Amniotic stem cell (primary cell): ENCODE measurements at regions not wholly inside any gene's neighbourhood (a gene's known extent, or its start where the extent isn't known, plus 50 kb on each side); places are given as distances from the start of the nearest gene placed in this dataset.

Source experiments
- DNase-seq: peaks from one replicate; lab custom pipeline; 2025; lab: John Stamatoyannopoulos, UW

DNA sequence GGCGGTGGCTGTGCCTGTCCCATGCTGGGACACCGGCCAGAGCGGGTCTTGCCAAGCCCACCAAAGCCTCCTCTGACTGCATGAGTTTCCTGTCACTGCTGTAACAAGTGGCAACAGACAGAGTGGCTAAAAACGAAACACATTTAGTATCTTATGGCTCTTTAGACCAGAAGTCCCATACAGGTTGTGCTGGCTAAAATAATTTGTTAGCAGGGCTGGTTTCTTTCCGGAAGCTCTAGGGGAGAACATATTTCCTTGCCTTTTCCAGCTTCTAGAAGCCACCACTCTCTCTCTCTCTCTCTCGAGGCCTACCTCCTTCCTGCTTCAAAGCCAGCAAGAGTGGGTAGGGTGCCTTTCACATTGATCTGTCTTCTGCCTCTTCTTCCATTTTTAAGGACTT lies 171.6 kb upstream of the PLPP4 start:
- no peak for DNase-seq

GRCh38 chr10:120286280-120286679 lies 170.7 kb upstream of the PLPP4 start:
- no peak for DNase-seq

GRCh38 chr10:120300513-120300912 lies 156.5 kb upstream of the PLPP4 start:
- no peak for DNase-seq

- DNase-seq: no peak
These were observed 148.4 kb upstream of the PLPP4 start for GRCh38 chr10:120308589-120308988.

- no peak for DNase-seq
These were observed 143.3 kb upstream of the PLPP4 start for GRCh38 chr10:120313715-120314114.

DNA sequence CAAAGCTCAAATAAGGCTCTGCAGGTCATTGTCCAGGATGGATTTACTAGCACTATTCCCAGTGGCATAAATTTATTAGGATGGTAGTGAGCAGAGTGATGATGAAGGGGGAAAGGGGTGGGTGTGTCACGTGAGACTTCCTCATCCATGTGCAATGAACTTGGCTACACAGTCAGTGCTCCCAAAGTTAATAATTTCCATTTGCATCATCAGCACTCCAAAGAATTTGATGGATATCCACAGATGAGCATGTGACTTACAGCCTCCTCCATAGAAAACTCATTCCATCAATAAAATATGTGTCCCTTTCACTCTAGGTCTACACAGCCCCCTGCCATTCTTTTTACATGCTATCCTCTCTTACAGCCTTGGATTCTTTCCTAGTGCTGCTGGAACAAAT lies 142.6 kb upstream of the PLPP4 start:
- no peak for DNase-seq

DNA sequence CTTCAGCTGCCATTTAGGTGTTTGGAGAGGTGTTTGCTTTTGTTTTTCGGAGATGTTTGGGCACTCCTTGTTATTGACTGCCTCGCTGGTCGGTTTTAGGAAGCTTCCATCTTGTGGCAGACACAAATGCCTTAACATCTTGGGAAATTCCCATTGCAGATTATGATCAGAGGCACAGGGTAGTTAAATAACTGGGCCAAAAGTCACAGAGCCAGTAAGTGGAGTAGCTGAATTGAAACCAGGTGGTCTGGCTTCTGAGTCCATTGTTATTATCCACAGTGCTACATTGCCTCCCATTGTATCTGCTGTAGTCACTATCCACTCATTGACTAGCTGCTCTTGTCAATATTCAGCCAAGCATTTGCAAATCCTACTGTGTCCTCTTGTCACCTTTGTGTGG lies 138.2 kb upstream of the PLPP4 start:
- no peak for DNase-seq

DNA sequence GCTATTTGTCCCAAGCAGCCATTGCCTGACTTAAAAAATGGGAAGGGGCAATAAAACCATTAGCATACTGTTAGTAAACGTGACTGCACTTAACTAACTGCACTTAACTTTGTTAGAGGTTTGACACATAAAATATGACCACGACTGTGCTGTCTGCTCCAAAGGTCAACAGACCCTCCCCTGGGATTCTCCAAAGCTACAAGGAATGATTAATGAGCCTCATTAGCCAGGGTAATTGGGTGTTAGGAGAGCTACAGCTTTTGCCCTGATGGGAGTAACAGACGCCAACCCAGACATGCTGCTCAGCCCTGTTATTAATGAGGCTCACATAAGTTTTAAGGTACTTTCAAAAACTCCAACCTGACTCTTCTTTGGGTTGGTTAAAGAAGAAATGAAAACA lies 129.4 kb upstream of the PLPP4 start:
- no peak for DNase-seq

DNA sequence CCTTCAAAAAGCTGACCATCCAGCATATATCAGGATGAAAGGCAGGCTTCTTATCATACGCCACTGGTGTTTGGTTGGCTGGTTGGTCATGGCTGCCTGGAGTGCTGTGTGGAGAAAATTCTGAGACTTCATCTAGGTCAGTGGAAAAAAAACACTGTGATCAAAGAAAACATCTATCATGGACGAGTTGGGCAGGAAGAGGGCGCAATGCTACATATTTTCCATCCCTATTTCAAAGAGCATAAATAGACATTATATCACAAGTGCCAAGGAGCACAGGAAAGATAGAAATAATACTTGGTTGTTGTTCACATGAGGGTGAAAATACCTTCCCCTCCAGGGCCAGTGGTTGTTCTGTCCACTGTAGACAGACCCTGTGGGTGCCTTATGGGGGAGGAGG lies 128.4 kb upstream of the PLPP4 start:
- no peak for DNase-seq

- no peak for DNase-seq
These were observed 121.5 kb upstream of the PLPP4 start for GRCh38 chr10:120335553-120335952.

DNA sequence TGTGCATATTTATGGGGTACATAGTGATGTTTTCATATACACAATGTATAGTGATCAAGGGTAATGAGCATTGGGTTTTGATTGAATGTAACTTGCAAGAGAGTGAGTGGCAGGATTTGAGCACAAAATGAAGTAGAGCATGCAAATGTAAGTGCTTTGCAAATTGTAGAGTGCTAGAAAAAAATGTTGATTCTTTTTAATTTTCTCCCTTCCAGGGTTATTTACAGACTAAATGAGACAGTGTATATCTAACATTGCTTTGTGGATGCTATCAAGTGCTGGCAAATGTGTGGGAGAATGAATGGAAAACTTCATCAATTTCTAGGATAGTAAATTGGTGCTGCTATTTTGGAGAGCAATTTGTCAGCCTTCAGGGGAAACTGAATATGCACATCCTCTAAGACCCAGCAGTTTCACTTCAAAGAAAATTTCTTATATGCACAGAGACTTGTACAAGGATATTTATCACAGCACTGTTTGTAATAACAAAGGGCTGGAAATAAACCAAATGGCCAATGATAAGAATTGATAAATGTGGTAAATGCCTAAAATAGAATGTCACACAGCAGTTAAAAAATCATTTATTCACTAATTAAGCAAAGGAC lies 120.6 kb upstream of the PLPP4 start:
- no peak for DNase-seq

DNA sequence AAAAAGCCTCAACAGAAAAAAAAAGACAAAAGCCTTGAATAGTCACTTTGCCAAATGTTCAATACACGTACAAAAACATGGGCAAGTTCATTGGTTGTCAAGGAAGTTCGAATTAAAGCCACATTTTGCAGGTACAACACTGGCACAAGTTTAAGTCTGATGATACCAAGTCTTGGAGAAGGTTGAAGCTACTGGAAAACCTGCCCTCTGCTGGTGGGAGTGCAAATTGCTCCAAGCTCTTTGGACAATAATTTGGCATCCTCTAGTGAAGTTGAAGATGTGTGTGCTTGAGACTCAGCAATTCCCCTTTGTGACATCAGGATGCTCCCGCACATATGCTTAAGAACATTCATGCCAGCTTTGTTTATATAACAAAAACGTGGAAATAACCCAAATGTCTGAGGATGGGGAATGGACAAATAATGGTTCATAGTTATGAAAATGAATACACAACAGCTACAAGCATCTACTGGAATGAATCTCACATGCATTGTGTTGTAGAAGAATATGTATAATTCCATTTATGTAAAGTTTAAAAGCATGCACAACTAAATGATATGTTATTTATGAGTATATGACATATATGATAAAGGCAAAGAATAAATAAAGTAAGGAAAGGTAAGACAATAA lies 120.0 kb upstream of the PLPP4 start:
- DNase-seq: no peak

- no peak for DNase-seq
These were observed 114.8 kb upstream of the PLPP4 start for GRCh38 chr10:120342115-120342714.

GRCh38 chr10:120345186-120345585 lies 111.8 kb upstream of the PLPP4 start:
- no peak for DNase-seq

GRCh38 chr10:120347644-120348043 lies 109.4 kb upstream of the PLPP4 start:
- DNase-seq: no peak

- no peak for DNase-seq
These were observed 108.0 kb upstream of the PLPP4 start for GRCh38 chr10:120349069-120349468.

- no peak for DNase-seq
These were observed 101.6 kb upstream of the PLPP4 start for GRCh38 chr10:120355425-120355824.

GRCh38 chr10:120360571-120360970 lies 96.5 kb upstream of the PLPP4 start:
- DNase-seq: no peak

GRCh38 chr10:120365872-120366271 lies 91.2 kb upstream of the PLPP4 start:
- DNase-seq: no peak

DNA sequence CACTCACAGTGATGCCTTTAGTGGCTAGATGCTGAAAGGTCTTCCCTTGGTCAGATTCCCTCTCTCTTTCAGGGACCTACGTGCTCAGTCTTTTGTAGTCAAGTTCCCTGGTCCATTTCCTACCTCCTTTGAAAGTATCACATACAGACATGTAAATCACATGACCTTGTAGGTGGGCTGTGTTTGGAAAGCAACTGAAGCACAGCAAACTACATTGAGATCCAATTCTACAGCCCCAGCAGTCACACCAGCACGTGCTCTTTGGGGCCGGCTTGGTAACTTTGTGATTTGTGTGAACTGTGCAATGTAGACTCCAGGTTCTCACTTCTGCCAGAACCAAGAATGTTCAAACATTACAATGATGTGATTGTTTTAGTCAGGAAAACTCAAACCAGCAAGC lies 89.7 kb upstream of the PLPP4 start:
- DNase-seq: no peak

DNA sequence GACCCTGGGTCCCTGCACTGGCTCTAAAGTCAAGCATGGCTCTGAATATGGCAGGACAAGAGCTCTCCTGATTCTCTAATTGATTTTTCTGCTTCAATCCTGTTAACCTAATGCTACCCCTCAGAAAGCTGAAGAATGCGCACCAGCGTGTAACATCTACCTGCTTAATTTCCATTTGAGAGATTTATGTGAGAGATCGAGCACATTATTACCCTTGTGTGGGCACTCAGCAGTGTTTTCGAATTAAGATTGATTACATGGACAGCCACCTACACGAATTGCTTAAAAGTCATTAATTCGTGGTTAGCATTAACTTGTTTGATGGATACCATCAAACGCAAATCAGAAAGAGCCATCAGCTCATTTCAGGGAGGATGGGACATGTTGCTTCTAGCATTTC lies 88.7 kb upstream of the PLPP4 start:
- no peak for DNase-seq

DNA sequence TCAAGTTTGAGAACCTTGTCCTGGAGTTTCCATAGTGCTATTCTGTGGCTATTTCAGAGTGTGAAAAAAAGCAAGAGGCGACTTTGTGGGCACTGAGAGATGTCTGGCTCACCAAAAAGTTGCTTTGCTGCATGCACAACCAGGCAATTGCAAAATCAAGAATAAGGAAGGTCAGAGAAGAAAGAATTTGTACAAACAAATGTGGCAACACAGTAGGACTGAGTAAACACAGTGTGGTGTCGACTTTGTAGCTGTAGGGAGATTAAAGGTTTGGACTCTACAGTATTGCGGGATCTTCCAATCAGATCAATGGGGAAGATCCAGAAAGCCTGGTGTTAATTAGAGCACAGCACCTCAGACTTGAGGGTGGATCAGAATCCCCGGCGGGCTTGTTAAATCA lies 88.1 kb upstream of the PLPP4 start:
- no peak for DNase-seq

GRCh38 chr10:120369856-120370276 lies 87.2 kb upstream of the PLPP4 start:
- DNase-seq: no peak

DNA sequence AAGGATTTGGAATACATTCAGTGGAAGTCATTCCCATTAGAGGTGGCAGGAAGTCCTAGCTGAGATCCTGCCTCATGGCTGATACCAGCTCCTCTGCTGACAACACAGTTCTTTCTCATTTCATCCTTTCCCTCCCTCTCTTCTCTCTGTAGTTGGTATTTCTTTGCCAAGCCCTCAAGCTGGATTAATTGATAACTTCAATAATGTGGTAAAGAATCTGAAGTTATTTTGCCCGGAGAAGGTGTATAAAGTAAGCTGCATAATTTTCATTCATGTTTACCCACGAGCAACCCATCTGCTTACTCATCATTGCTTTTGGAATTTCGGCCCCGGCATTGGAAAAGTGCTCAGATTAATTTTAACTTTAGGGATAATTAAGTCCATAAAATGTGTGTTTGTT lies 85.2 kb upstream of the PLPP4 start:
- no peak for DNase-seq
